Stimulated activated CD4-positive, alpha-beta T cell treated with anti-CD3 and anti-CD28 coated beads, Interleukin-2, amount 100 ng/mL, for 4 hours (primary cell): ENCODE measurements at regions not wholly inside any gene's neighbourhood (a gene's known extent, or its start where the extent isn't known, plus 50 kb on each side); places are given as distances from the start of the nearest gene placed in this dataset.
"Not testable (repeated sequence)": the region's sequence is repeated elsewhere in the genome, so short reads cannot be mapped to it uniquely, and the experiment has no call there.

ENCODE experiments used
- DNase-seq: peaks from one replicate; pipeline ENCODE4 v3.0.0-alpha.2; 2020; ENCODE audit warnings: low read depth

DNA sequence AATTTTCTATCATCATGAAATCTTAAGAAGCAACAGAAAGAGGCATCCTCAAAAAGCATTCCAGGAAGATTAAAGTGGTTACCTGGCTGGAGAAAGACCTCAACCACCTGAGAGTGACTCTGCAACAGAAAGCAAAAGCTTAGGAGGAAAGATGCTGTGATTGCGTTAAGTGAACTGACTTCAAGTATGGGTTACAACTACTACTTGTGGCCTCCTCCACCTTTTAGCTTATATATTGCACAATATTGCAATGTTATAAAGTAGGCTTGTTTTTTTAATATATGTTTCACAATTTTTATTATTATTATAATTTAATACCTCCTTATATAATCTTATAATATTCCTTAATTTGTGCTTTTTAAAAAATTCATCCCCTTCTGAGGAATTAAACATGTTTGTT is 1407.5 kb downstream of the KCNT2 start:
- no peak for DNase-seq

DNA sequence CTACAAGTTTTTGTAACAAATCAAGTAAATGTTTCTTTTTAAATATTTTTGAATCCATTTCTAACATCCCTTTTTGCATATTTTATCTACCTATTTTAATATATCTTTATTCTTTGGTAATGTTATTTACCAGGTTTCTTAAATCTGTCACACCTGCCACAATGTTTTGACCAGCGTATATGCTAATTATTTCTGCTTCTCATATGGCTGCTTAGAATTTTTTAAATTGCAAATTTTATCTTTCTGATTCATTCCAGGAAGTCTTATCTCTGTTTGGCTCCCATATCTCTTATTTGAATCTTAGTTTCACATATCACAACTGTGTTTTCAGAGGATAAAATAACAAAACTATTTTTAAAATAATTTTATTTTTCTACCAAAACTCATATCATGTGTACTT is 1411.1 kb downstream of the KCNT2 start:
- DNase-seq: no peak

DNA sequence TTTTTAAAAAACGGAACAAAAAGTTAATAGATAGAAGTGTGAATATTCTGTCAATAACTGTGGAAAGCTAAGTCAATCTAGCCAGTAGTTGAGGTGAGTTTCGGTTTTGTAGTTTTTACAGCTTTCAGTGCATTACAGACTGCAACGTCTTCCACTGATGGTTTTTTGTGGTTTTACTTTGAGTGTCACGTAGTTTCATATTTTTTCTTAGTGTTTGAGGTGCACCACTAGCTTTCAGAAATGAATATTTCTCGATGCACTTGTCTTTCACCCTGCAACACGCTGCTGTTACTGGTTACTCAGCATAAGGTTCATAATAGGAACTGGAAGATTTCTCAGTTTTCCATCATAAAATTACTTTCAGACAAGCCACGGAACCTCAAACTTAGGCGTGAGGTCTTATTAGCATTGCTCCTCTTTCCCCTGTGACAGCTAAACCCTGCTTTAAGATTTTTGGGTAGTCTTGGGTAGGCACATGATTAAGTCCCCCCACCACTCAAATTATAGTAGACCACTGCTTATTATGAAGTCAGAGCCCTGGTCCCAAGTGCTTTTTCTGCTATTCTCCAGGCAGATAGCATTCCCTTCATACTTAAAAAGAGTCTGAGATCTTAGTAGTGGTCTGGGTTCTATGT is 1412.7 kb downstream of the KCNT2 start:
- no peak for DNase-seq

DNA sequence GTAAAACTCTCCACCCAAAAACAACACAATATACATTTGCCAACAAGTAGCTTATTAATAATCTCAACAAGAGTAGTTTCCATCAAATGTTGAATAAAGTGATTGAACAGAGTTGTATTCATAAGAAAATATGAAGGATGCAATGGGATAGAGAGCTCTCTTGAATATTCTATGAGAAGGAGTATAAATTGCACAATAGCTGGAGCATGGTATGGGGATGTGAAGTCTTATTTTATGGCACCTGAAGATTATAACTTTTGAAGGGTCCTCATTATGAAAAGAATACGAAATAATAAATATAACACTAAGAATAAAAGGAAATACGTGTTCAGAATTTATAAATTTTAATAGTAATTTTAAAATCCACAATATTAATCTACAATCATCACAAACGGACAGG is 1415.1 kb downstream of the KCNT2 start:
- DNase-seq: no peak

DNA sequence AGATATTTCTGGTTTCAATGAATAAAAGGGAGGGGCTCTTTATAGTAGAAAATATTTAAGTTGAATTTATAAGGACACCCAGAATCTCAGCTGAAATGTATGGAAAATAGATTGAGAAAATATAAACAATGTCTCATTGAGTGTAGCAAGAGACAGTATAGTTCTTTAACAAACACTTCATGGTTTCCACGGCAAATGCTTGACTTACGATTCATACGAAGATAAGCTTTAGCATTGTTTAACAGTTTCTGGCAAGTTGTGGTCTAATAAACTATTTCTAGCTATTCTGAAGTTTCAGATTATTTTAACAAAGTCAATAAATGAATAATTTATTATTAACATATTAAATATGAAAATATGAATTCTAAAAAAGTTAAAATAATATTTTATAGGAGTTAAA is 1419.4 kb downstream of the KCNT2 start:
- no peak for DNase-seq

DNA sequence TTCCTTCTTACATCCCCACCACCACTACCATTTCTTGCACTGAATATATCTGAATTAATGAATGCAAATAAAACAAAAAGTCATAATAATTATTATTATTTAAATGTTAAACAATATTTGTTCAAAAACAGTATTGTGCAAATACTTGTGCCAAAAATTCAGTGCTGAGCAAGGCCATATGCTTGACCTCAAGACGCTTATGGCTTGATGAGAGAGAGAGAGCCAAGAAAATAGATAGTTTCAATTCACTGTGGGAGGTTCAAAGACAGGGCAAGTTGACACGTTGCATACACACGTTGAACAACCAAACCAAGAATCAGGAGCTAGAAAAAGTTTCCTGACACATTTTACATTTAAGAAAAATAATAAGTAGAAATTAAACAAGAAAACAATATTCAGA is 1421.7 kb downstream of the KCNT2 start:
- no peak for DNase-seq

DNA sequence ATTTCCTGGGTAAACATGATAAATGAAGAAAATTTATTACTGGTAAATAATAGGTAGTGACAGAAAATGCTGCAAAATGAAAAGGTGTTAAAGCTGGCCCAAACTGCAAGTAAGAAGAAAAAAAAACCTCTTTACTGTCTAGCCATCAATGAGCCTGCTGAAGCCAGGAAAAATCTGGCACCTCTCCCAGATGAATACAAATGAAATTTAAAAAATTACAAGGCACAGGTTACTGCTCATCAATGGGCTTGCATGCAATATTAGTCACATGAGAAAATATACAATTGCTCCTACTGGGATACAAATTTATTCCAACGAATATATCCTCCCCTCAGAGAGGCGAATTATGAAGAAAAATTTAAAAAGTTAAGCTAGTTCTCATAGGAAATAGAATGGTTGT is 1422.5 kb downstream of the KCNT2 start:
- no peak for DNase-seq

DNA sequence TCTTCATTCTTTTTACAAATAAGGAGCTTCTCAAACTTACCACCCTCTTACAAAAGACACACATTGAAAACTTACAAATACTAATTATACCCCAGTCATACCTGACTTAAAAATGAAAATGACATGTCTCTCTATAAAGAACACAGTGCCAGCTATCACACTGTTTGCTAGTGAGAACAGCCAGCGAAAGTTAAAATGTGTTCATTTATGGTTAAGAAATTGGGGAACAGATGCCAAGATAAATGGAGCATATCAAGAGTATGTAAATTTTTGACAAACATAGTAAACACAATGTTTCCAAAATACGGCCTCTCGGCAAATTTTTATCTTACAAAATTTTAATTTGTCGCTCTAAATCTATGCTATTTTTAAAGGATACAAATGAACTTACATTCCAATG is 1422.9 kb downstream of the KCNT2 start:
- no peak for DNase-seq

DNA sequence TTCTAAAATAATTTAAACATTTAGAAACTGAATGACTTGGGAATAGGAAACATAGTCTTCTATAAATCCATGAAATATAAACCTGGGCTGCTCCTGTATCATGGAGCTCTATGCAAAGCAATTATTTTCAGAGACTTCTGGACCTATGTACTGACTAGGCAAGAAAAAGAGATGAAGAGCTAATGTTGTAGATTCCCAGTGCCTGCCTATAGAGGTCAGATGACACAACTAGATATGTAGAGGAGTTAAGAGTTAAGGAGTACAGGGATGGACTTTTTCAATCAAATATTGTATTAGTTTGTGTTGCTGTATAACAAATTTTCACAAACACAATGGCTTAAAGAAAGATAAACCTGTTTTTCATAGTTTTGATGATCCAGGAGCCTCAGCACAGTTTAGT is 1434.5 kb downstream of the KCNT2 start:
- no peak for DNase-seq

DNA sequence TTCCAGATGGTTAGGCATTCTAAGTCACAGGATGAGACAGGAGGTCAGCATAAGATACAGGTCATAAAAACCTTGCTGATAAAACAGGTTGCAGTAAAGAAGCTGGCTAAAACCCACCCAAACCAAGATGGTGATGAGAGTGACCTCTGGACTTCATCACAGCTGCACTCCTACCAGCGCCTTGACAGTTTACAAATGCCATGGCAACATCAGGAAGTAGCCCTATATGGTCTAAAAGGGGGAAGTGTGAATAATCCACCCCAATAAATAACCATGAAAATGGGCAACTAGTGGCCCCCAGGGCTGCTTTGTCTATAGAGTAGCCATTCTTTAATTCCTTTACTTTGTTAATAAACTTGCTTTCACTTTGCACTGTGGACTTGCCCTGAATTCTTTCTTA is 1448.4 kb downstream of the KCNT2 start:
- not testable (repeated sequence) for DNase-seq

DNA sequence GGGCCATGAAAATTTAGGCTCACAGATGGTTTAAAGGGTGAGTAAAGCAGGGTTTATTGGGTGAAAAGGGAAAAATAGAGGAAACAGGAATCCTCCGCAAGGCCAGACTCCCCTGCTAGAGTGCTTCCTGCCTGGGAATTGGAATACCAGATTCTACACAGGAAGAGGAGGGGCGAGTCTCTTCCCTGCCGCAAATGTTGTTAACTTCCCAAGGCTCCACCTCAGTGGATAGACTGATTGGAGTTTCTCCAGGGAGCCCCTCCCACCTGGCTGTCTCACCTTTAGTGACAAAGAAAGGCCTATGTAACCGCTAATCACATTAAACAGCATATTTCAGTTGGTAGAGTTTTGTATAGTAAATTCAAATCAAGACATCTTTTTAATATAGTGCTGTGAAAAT is 1450.1 kb downstream of the KCNT2 start:
- DNase-seq: no peak

DNA sequence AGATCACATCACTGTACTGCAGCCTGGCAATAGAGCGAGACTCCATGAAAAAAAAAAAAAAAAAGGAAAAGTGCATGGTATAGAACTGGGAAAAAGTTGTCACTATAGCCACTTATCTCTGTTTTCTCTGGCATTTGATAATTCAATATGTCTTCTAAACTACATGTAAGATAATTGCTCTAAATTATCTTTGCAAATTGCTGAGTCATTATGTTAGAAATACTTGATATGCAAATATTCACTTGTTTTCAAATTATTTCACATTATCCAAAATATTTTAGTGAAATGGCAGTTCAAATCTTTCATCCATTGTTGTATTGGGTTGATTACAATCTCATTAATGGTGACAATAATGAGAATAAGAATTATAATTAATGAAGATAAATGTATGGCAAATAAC is 1455.1 kb downstream of the KCNT2 start:
- DNase-seq: no peak

DNA sequence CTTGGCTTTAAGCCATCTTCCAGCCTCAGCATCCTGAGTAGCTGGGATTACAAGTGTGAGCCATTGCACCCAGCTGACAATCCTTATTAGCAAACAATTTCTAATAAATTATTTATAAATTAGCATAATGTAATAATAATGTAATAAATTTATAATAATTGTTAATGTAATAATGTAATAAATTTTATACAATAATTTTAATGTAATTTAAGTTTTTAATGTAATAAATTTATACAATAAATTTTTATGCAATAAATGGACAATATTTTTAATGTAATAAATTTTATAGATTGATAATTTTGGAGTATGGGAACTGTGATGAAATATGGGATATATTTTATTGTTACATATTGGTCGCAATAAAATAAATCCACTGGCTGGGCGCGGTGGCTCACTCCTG is 1457.5 kb downstream of the KCNT2 start:
- DNase-seq: no peak

DNA sequence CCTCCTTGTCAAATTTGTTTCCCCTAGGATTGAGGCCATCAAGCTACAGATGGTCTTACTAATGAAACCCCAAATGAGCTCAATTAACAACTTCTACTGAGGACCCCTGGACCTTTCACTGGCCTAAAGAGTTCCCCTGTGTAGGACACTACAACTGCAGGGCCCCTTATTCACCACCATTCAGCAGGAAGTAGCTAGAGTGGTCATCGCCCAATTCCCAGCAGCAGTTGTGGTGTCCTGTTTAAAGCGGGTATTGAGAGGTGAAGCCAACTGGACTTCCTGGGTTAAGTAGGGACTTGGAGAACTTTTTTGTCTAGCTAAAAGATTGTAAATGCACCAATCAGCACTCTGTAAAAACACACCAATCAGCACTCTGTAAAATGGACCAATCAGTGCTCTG is 1466.9 kb downstream of the KCNT2 start:
- DNase-seq: no peak

DNA sequence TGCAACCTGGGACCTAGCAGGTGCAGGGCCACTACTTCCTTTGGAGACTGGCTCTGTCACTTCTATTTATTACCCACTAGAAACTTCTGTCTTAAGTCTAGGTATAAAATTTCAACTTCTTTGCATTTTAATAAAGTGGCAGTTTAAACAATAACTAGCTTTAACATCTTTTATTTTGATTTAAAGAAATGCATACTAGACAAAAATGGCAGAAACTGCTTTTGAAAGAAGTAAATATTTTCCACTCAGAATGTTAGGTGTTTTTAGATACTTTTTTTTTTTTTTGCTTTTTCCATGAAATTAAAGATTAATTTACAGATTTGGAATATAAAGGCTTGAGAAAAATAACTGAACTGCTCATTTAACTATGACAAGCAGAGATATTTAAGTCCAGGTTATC is 1477.6 kb downstream of the KCNT2 start:
- DNase-seq: no peak

DNA sequence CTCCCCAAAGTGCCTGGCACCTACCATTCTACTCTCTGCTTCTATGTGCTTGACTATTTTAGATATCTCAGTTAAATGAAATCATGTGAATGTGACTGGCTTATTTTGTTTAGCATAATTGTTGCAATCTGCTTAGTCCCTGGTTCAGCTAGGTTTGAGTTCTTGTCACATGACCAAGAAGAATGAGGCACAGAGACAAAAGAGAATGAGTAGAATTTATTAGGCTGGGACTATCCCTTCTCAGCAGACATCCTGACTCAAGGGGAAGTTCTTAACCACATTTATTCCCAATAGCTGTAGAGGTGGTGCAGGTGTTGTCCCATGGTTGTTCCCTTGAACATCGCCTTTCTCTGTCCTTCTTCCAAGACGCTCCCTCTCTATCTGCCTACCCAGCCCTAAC is 1485.7 kb downstream of the KCNT2 start:
- DNase-seq: no peak

DNA sequence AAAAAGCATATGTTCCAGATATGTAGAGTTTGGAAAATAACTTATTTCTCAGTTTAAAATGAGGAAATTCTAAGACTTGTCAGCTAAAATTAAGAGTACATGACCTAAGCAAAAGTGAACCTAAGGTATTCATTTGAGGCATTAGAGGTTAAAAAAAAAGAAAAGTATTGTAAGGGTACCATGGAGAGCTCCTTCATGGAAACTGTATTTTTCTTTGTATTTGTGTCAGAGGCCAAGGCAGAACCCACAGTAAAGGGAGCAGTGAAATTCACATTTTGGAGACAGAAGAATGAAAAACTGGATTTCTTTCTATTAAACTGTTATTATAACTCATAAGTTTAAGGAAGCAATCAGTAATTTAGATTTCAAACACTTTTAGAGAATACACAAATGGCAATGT is 1494.8 kb downstream of the KCNT2 start:
- DNase-seq: no peak

DNA sequence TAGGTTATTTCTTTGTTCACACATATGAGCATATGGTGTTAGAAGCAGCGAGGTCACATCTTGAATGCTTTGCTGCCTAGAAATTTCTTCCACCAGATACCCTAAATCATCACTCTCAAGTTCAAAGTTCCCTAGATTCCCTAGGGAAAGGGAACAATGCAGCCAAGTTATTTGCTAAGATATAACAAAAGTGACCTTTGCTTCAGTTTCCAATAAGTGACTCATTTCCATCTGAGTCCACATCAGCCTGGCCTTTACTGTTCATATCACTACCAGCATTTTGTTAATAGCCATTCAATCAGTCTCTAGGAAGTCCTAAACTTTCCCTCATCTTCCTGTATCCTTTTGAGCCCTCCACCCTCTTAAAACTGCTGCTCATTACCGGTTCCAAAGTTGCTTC is 1502.5 kb downstream of the KCNT2 start:
- no peak for DNase-seq

DNA sequence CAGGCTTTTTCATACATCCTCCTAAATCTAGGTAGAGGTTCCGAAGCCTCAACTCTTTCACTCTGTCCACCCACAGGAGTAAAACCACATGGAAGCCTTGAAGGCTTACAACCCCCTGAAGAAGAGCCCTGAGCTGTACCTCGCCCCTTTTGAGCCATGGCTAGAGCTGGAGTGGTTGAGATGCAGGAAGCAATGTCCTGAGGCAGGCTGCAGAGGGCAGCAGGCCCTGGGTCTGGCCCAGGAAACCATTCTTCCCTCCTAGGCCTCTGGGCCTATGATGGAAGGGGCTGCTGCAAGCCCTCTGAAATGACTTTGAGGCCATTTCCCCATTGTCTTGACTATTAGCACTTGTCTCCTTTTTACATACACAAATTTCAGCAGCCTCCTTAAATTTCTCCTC is 1503.0 kb downstream of the KCNT2 start:
- DNase-seq: no peak

DNA sequence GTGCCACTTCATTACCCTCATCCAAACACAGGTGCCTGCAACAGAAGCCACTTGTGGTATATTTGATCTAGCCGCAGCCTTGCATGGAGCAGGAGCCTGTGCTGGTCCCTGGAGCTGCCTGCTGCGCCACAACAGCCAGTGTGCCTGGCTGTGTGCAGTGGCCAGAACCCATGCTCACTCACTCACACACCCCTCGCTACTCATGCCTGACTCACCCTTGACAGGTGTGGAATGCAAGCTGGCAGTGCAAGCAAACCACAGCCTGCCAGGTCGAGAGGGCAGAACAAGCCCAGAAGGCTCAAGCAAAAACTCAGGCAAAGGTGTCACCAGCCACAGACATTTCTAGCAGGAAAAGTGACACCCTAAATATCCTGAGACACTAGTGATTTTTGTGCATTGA is 1510.9 kb downstream of the KCNT2 start:
- DNase-seq: no peak

DNA sequence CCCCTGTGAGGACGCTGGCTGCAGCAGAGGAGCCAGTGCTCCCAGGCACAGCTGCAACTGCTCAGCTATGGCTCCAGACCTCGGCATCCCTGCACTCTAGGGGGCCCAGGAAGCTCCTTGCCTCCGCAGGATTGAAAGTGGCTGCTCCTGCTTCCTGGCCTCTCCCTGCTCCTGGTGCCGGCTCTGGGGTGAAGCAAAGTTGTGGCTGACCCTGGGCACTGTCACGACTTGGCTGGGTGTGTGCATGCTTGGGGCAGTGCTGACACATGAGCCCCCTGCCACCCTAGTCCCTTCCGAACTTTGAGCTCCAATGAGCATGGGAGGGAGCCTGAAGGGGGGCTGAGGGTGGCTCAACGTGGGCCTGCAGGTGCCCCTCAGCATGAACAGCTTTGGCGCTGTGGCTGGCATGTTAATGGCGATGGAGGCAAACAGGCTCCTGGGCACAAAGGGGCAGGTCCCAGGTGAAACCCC is 1512.2 kb downstream of the KCNT2 start:
- DNase-seq: no peak

DNA sequence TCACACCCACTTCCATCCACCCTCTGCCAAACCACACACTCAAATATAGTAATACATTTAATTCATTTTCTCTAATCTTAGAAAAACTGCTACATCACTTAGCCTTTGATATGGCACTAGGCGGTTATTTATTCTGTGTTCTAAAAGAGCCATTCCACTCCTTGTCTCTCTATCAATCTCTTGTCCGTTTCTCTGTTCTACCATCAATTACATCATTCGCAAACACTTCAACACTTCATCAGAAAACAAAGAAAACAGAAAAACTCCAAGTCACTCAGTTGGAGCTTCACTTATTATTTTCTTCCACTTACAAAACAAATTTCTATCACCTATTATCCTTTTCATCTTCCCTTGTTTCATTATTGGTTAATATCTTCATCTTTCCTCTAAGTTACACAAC is 1523.0 kb downstream of the KCNT2 start:
- DNase-seq: no peak

DNA sequence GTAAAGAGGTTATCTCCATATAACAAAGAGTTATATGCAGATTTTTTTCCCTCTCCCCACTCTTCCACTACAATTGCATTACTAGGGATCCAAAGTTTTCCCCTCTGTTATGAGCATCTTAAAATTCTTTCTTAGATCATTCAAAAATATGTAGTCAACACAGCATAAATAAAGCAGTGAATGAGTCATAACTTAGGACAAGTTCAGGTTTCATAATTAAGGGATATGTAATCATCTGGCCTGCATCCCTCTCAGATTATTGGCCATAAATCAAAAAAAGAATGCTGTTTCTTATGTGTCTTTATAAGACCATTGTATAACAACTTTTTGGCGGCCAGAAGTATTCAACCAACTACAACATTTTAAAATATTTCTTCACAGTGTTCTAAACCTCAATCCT is 1526.1 kb downstream of the KCNT2 start:
- no peak for DNase-seq

DNA sequence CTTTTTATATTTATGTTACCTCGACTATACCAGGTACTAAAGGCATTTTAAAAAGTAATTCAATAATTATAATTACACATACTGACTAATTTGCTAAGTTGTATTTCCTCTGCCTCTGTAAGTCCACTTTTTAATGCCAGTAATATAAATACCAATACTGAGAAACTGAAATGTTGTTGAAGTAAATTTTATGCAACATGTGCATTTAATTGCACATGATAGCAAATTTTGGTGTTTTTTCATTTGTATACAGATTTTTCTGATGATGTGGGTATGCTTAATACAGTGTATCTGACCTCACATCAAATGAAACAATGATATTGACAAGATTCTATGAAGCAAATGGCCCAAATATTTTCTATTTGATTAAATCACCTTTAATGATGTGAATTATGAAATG is 1531.6 kb downstream of the KCNT2 start:
- no peak for DNase-seq

DNA sequence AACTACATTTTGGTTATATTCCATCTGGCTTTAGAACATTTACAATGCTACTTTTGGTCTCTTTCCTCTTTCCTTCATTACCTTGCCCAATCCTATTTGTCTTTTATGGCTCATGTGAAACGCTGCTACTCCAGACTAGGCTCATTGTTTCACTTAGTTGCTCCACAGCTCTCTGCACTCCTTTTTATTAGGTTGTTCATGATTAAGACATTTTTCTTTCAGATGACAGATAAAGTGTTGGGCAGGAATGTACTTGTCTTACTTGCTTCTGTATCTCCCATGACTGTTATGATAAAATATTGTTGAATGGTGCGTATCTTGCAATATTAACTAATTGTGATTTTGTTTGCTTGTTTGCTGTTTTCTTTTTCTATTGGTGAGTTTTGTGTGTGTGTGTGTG is 1532.3 kb downstream of the KCNT2 start:
- DNase-seq: no peak
